CD1c-positive myeloid dendritic cell (primary cell): ENCODE measurements at regions not wholly inside any gene's neighbourhood (a gene's known extent, or its start where the extent isn't known, plus 50 kb on each side); places are given as distances from the start of the nearest gene placed in this dataset.
"Not testable (repeated sequence)": the region's sequence is repeated elsewhere in the genome, so short reads cannot be mapped to it uniquely, and the experiment has no call there.

Source experiments
- DNase-seq: peaks from one replicate; pipeline ENCODE4 v3.0.0-alpha.2; 2016; ENCODE audit errors: extremely low spot score

DNA sequence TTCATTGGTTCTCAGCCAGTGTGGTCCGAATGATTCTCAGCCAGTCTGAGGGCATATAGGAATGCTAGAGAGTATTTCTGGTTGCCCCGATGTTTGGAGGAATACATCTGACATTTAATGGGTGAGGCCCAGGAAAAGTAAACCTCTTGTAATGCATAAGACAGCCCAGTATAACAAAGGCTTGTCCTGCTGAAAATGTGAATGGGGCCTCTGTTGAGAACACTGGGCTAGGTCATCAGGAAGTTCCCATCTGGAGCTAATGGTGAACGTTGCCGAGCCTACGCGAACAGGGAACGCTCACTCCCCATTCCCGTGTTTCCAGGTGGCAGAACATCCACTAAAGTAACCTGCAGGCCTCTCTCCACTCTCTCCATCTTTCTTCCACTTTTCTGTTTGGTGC lies 132.0 kb upstream of the CLNK start:
- DNase-seq, result no peak

DNA sequence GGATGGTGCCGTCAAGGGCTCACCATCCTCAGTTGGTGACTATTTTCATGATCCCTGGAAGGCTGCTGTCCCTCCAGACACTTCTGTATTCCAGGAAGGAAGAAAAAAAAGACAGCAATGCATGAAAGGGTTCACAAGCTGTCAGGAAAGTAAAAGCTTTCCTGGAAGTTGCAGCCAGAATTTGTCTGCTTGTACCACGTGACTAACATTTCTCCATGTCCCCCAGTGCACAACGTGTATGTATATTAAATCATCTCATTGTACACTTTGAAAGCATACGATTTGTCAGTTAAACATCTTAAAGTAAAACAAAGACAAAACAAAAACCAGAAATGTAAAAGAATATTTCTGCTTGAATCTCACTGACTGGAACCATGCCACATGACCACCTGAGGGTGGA lies 127.4 kb upstream of the CLNK start:
- no peak for DNase-seq

GRCh38 chr4:10810411-10810810 lies 125.8 kb upstream of the CLNK start:
- no peak for DNase-seq

DNA sequence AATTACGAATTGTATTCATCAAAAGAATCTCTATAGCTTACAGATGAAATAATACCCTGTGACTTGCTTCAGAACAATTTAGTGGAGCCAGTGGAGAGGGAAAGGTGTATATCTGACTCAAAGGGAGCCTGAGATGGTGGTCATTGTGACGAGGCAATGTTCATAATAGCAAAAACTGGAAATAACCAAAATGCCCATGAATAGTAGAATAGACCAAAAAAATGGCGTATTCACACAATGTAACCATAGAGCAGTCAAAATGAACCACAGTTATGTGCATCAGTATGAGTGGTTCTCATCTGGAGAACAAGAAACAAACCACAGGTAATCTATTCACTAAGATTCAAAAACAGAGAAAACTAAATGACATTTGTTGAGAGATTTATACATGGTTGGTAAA lies 125.3 kb upstream of the CLNK start:
- no peak for DNase-seq

GRCh38 chr4:10808591-10808990 lies 124.0 kb upstream of the CLNK start:
- no peak for DNase-seq

DNA sequence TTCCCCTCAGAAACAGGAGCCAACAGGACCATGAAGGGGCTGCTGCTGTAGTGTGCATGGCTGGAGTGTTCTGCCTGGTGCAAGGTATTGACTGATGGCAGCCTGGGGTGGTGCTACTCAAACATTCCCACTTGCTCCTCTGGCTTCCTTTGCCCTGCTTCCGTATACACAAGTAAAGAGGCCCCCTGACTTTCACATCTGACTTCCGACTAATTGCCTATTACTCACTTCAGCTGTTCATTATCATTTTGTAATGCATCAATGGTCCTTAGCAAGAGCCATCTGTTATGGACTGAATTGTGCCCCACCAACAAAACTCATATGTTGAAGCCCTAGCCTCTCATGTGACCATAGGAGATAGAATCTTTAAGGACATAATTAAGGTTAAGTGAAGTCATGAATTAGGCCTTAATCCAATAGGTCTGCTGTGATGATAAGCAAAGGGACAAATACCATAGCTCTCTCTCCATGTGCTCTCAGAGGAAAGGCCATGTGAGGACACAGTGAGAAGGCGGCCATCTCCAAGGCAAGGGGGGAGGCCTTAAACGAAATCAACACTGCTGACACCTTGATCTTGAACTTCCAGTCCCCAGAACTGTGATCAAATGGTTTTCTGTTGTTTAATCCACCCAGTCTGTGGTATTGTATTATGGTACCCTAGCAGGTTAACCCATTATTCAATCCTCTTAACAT lies 122.5 kb upstream of the CLNK start:
- no peak for DNase-seq

DNA sequence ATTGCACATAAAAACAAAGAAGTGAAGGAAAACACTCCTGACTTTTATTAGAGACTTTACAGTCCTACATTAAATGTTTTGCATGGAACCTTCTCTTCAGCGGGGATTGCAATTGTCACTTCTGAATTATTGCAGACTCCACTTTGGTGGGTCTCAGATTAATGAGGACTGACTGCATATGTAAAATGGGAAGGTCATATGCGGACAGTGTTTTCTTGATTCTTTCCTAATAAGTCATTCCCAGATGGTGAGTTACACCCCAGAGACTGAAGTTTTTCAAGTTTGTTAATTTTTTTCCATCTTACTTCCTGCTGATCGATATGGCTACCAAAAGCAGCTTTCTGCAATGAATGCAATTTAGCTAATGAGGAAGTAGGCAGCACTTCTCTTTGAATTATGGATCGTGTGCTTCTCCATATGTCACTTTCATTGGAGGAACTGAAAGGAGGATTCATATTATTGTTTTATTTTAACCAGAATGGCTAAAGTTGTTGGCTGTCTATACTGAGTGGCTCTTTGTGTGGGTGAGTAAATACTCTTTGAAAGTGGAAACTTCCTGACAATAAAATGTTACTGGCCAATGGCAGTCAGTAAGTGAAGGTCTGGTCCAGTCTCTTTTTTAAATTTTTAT lies 119.3 kb upstream of the CLNK start:
- DNase-seq, result peak; percentile 63

DNA sequence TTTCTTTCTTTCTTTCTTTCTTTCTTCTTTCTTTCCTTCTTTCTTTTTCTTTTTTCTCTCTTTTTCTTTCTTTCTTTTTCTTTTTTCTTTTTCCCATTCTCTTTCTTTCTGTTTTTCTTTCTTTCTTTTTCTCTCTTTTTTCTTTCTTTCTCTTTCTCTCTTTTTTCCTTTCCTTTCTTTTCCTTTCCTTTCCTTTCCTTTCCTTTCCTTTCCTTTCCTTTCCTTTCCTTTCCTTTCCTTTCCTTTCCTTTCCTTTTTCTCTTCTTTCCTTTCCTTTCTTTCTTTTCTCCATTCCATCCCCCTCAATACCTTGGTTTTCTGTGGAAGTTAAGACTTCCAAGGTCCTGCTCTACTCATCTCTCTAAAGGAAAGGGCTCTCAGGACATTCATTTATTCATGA lies 102.8 kb upstream of the CLNK start:
- DNase-seq, result no peak

DNA sequence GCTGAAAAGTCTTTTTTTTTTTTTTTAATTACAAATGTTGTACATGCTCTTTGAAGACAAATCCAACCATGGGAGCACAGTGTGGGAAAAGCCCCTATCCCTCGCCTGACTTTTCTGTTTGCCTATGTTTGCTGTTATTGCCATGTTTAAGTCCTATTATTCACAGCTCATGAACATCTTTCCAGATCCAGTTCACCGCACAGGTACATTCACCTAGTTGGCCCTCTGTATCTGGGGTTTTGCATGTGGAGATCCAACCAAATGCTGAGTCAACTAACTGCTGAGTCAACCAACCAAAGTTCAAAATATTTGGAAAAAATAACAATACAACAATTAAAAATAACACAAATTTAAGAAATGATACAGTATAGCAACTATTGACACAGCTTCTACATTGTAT lies 100.1 kb upstream of the CLNK start:
- DNase-seq, result no peak

- no peak for DNase-seq
Observed at GRCh38 chr4:10783351-10783750, 98.8 kb upstream of the CLNK start.

DNA sequence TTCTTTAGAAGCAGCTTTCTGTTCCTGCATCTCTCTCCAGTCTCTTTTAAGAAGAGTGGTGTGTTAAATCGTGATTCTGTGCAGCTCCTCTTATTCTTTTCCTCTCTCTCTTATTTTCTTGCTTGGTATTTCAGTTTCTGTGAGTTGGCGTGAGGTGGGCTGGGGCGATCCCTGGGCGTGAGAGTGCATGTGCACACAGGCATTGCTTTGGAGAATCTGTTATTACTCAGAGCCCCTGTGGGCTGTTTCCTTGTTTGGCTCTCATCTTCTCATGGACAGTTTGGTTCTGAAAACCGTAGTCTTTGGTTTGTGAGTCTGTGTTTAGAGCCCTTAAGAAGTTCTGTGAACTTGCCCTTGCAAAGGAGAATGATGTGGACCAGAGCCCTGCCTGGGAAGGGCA lies 97.2 kb upstream of the CLNK start:
- DNase-seq, result no peak

DNA sequence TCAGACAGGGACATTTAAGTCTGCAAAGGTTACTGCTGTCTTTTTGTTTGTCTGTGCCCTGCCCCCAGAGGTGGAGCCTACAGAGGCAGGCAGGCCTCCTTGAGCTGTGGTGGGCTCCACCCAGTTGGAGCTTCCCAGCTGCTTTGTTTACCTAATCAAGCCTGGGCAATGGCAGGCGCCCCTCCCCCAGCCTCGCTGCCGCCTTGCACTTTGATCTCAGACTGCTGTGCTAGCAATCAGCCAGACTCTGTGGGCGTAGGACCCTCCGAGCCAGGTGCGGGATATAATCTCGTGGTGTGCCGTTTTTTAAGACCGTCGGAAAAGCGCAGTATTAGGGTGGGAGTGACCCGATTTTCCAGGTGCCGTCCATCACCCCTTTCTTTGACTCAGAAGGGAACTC lies 96.2 kb upstream of the CLNK start:
- DNase-seq, result not testable (repeated sequence)

DNA sequence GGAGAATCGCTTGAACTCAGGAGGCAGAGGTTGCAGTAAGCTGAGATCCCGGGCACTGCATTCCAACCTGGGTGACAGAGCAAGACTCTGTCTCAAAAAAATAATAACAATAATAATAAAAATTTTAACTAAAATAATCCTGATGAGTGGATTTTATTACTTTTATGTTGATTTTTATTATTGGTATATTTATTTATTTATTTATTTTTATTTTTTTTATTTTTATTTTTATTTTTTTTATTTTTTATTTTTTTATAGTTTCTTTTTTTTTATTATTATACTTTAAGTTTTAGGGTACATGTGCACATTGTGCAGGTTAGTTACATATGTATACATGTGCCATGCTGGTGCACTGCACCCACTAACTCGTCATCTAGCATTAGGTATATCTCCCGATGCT lies 90.6 kb upstream of the CLNK start:
- DNase-seq, result not testable (repeated sequence)

GRCh38 chr4:10773656-10774055 lies 89.1 kb upstream of the CLNK start:
- no peak for DNase-seq

GRCh38 chr4:10773010-10773409 lies 88.4 kb upstream of the CLNK start:
- no peak for DNase-seq

DNA sequence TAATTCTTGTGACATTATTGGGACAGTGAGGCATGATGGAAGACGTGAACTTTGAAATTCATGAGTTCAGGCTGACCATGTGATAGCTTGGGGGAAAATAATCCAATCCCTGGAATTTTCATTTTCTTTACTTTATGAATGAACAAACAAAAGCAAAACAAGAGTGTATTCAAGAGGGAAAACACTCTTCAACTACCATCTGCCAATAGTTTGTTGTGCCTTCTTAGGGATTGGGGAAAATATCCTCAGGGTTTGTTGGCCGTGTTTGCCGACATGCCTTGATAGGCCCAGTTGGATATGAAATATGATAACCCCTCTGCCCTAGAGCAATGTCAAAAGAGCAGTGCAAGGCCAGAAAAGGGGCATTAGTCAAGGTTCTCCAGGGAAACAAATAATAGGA lies 80.8 kb upstream of the CLNK start:
- DNase-seq, result no peak

GRCh38 chr4:10762561-10762960 lies 78.0 kb upstream of the CLNK start:
- no peak for DNase-seq

DNA sequence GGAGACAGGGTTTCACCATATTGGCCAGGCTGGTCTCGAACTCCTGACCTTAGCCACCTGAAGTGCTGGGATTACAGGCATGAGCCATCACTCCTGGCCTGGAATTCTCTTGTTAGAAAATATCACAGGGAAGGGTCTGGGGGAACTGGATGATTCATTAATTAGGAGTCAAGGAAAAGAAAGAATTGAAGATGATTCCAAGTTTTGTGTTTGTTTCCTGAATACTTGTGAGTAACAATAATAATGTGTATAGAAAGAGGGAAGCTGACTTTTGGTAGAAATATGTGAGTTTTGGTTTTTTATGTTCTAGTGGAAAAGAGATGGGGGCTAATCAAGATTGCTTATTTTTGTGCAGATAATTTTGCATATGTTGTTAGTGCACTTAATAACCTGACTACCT lies 77.3 kb upstream of the CLNK start:
- no peak for DNase-seq

DNA sequence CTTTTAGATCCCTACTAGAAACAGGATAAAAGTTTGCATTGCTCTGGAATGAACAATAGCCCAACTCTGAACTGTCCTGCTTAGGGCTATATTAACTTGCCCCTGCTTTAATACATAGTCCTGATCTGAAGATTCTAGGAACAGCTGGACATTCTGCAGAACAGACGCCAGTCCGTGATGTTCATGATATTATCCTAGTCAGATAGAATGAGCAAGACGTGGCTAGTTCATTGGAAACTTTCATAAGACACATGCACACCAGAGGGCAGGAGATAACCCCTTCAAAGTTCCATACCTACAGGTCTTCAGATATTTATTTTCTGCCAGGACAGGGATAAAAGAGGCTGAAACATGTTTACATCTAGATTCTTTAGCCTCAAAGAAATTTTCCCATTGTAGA lies 75.5 kb upstream of the CLNK start:
- no peak for DNase-seq

- no peak for DNase-seq
Observed at GRCh38 chr4:10758906-10759305, 74.3 kb upstream of the CLNK start.

DNA sequence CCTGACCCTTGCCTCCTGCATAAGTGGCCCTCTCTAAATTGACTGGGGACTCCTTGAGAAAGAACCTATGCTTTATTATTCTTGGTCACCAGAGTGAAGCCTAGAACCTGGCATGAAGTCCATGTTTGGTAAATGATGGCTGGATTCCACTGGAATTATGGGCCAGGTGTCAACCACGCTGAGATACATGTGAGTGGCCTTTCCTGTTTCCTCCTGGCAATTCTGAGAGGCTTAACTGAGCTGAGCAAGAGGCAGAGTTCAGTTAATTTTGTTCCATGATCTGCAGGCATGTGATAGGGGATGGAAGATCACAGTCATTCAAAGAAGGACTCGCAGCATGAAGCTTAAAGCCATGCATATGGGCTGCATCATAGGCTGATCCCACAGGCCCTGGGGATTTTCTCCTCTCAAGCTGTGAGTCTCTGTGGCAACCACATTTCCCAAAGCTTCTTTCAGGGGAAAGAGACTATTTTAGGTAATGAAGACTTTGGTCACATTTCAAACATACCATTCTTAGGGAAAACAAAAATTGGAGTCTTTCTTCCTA lies 69.4 kb upstream of the CLNK start:
- DNase-seq, result no peak

GRCh38 chr4:10753336-10753735 lies 68.8 kb upstream of the CLNK start:
- DNase-seq, result no peak

DNA sequence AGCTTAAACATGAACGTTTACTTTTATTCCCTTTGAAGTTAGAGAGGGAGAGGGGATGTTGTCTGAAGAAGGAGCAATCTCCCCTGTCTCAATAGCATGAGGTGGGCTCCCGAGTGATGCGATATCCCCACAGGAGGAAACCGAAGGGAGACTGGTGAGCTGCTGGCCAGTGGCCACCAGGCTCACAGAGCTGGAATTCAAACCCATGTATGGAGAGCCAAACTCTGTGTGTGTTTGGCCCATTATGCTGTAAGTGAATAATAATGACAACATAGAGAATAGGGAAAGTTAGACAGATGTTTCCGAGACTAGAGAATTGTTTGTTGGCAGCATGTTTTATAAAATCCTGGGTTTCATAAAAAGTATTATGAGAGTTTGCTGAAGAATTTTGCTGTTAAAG lies 66.1 kb upstream of the CLNK start:
- no peak for DNase-seq

DNA sequence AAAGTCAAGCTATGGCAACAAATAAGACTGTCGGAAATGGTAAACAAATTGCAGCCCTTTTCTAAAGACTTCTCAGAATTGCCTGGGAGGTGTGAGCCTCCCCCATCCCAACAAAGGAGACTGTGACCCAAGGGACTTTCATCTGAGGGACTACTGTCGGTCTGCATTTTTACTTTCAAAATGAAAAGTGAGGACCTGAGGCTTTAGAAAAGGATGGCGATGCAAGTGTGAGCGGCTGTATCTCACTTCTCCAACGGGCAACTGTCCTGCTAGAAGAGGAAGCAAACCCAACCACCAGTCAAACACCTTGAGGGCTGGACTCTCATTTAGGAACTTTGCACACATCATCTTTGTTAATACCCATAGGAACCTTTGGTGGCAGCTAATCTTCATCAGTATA lies 62.6 kb upstream of the CLNK start:
- DNase-seq, result no peak
